GM12892 (cell line): ENCODE measurements at regions not wholly inside any gene's neighbourhood (a gene's known extent, or its start where the extent isn't known, plus 50 kb on each side); places are given as distances from the start of the nearest gene placed in this dataset.

ENCODE experiments used
- POLR2A ChIP-seq: IDR thresholded peaks from 2 replicates; pipeline ENCODE4 v1.6.1; 2011; ENCODE audit warnings: low read depth, low read length, control low read depth
- POLR2AphosphoS5 ChIP-seq: IDR thresholded peaks from 2 replicates; pipeline ENCODE4 v1.6.1; 2011; ENCODE audit warnings: low read depth, low read length, control low read depth

DNA sequence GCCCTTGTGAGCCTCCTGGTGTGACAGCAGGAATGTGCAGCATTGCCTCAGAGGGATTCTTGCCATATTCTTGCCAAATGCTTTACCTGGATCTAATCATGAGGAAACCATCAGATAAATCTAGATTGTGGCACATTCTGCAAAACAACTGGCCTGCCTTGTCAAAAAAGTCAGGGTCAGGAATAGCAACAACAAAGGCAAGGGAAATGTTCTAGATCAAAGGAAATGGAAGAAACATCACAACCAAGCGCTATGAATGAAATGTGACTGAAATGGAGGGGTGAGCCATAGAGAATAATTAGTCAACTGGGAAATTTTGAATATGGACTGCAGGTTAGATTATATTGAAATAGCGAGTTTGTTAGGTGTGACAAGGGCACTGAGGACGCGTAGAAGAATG, 262.6 kb upstream of the CDYL start:
- TF ChIP-seq POLR2A, result no peak
- no peak for TF ChIP-seq POLR2AphosphoS5
